HG03558 (cell line): ENCODE measurements at regions not wholly inside any gene's neighbourhood (a gene's known extent, or its start where the extent isn't known, plus 50 kb on each side); places are given as distances from the start of the nearest gene placed in this dataset.
A peak's percentile ranks its signal among the peaks of the same experiment; 100 is the strongest.
"Not testable (repeated sequence)": the region's sequence is repeated elsewhere in the genome, so short reads cannot be mapped to it uniquely, and the experiment has no call there.

ENCODE experiments used
- ATAC-seq: cut with Tn5 transposase; IDR thresholded peaks from one replicate; pipeline ENCODE4 v1.9.1; 2021; ENCODE audit warnings: moderate number of reproducible peaks; ENCODE audit not compliant: unreplicated experiment; ENCODE audit errors: extremely low read depth

GRCh38 chr6:113363866-113364265 lies 493.3 kb upstream of the MARCKS start:
- ATAC-seq: no peak

GRCh38 chr6:113364766-113365165 lies 492.4 kb upstream of the MARCKS start:
- ATAC-seq: no peak

GRCh38 chr6:113365191-113365590 lies 492.0 kb upstream of the MARCKS start:
- ATAC-seq: no peak

GRCh38 chr6:113366505-113366904 lies 490.6 kb upstream of the MARCKS start:
- ATAC-seq: no peak

GRCh38 chr6:113370508-113371502 lies 486.3 kb upstream of the MARCKS start:
- no peak for ATAC-seq

- ATAC-seq: not testable (repeated sequence)
Observed at GRCh38 chr6:113375466-113375865, 481.7 kb upstream of the MARCKS start.

- no peak for ATAC-seq
Observed at GRCh38 chr6:113375950-113376846, 480.9 kb upstream of the MARCKS start.

GRCh38 chr6:113376847-113377165 lies 480.3 kb upstream of the MARCKS start:
- ATAC-seq: no peak

GRCh38 chr6:113377362-113377942 lies 479.7 kb upstream of the MARCKS start:
- peak; percentile 53 for ATAC-seq

GRCh38 chr6:113380591-113380990 lies 476.6 kb upstream of the MARCKS start:
- no peak for ATAC-seq

- ATAC-seq: no peak
Observed at GRCh38 chr6:113381232-113381631, 475.9 kb upstream of the MARCKS start.

GRCh38 chr6:113381959-113382358 lies 475.2 kb upstream of the MARCKS start:
- peak; percentile 77 for ATAC-seq

GRCh38 chr6:113383701-113384100 lies 473.4 kb upstream of the MARCKS start:
- no peak for ATAC-seq

- ATAC-seq: no peak
Observed at GRCh38 chr6:113385020-113385431, 472.1 kb upstream of the MARCKS start.

GRCh38 chr6:113388996-113389395 lies 468.1 kb upstream of the MARCKS start:
- no peak for ATAC-seq

GRCh38 chr6:113392551-113393055 lies 464.5 kb upstream of the MARCKS start:
- ATAC-seq: no peak

GRCh38 chr6:113394216-113394615 lies 462.9 kb upstream of the MARCKS start:
- ATAC-seq: no peak

- ATAC-seq: no peak
Observed at GRCh38 chr6:113394729-113395128, 462.4 kb upstream of the MARCKS start.

- ATAC-seq: no peak
Observed at GRCh38 chr6:113396730-113397129, 460.4 kb upstream of the MARCKS start.

GRCh38 chr6:113397236-113397635 lies 459.9 kb upstream of the MARCKS start:
- ATAC-seq: no peak
